ENCODE measurements at regions not wholly inside any gene's neighbourhood (a gene's known extent, or its start where the extent isn't known, plus 50 kb on each side); places are given as distances from the start of the nearest gene placed in this dataset.

DNA sequence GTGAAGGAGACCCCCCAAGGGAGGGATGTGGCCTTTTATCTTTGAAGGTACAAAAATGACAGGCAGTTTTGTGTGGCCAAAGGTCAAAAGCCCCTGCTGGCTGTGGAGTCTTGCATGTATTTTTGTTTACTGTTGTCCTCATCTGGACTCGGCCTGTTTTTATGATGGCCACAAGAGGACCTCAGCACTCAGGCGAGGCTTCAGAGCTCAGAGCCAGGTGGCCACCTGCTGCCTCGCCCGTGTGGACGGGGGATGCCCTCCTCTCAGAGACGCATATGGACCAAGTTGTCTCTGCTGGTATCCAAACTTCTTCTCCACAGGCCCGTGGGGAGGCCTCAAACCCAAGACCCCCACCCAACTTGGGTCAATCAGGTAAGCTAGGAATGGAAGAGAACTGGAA, 118.2 kb downstream of the DACT2 start:
- TF ChIP-seq NRF1 (conservative IDR thresholded peaks at IDR 0.05 in 1 of 2, IDR thresholded peaks at IDR 0.05 in 1 of 2), result no peak
- TF ChIP-seq EGR1 (conservative IDR thresholded peaks at IDR 0.05), result no peak
- TF ChIP-seq TFAM (CRISPR knock-in tag; conservative IDR thresholded peaks at IDR 0.05), result no peak
- TF ChIP-seq, protein P1, sequence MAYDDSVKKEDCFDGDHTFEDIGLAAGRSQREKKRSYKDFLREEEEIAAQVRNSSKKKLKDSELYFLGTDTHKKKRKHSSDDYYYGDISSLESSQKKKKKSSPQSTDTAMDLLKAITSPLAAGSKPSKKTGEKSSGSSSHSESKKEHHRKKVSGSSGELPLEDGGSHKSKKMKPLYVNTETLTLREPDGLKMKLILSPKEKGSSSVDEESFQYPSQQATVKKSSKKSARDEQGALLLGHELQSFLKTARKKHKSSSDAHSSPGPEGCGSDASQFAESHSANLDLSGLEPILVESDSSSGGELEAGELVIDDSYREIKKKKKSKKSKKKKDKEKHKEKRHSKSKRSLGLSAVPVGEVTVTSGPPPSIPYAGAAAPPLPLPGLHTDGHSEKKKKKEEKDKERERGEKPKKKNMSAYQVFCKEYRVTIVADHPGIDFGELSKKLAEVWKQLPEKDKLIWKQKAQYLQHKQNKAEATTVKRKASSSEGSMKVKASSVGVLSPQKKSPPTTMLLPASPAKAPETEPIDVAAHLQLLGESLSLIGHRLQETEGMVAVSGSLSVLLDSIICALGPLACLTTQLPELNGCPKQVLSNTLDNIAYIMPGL (CRISPR knock-in tag; IDR thresholded peaks at IDR 0.05), result no peak
- TF ChIP-seq, protein P2, sequence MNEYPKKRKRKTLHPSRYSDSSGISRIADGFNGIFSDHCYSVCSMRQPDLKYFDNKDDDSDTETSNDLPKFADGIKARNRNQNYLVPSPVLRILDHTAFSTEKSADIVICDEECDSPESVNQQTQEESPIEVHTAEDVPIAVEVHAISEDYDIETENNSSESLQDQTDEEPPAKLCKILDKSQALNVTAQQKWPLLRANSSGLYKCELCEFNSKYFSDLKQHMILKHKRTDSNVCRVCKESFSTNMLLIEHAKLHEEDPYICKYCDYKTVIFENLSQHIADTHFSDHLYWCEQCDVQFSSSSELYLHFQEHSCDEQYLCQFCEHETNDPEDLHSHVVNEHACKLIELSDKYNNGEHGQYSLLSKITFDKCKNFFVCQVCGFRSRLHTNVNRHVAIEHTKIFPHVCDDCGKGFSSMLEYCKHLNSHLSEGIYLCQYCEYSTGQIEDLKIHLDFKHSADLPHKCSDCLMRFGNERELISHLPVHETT (CRISPR knock-in tag; conservative IDR thresholded peaks at IDR 0.05 in 1 of 2, IDR thresholded peaks at IDR 0.05 in 1 of 2), result no peak
- no peak for TF ChIP-seq EP300 (IDR thresholded peaks at IDR 0.05; ENCODE audit: low read length)
